SK-N-SH treated with all-trans-retinoic acid at 6 μM for 48 hours (cell line): ENCODE measurements at regions not wholly inside any gene's neighbourhood (a gene's known extent, or its start where the extent isn't known, plus 50 kb on each side); places are given as distances from the start of the nearest gene placed in this dataset.

ENCODE experiments used
- ATAC-seq: fragments of 200-7000 bp; cut with Tn5 transposase; 3 replicates; pipeline ENCODE4 v1.9.1; 2020; ENCODE audit warnings: mild to moderate bottlenecking, moderate library complexity
- ARNTL ChIP-seq: fragments of 450-650 bp; formaldehyde crosslinking; IDR thresholded peaks from 2 replicates; pipeline ENCODE4 v1.5.0; 2020; ENCODE audit warnings: low read depth, mild to moderate bottlenecking, moderate library complexity, borderline replicate concordance
- BACH2 ChIP-seq: fragments of 250-450 bp; sonication (Bioruptor Pico); IDR thresholded peaks from 2 replicates; pipeline ENCODE4 v1.9.0; 2021; ENCODE audit warnings: mild to moderate bottlenecking, borderline replicate concordance
- CSDC2 ChIP-seq: fragments of 250-450 bp; sonication (Bioruptor Pico); IDR thresholded peaks from 2 replicates; pipeline ENCODE4 v1.5.0; 2020; ENCODE audit warnings: mild to moderate bottlenecking, moderate library complexity
- ESRRG ChIP-seq: fragments of 250-450 bp; sonication (Bioruptor Pico); IDR thresholded peaks from 2 replicates; pipeline ENCODE4 v1.6.1; 2021; ENCODE audit warnings: mild to moderate bottlenecking
- GLIS3 ChIP-seq: fragments of 250-450 bp; sonication (Bioruptor Pico); IDR thresholded peaks from 2 replicates; pipeline ENCODE4 v1.5.0; 2020; ENCODE audit warnings: mild to moderate bottlenecking, moderate library complexity
- ISL1 ChIP-seq: fragments of 250-450 bp; sonication (Bioruptor Pico); IDR thresholded peaks from 2 replicates; pipeline ENCODE4 v2.1.2; 2022; ENCODE audit warnings: mild to moderate bottlenecking, moderate library complexity
- OSR1 ChIP-seq: fragments of 250-450 bp; sonication (Bioruptor Pico); IDR thresholded peaks from 2 replicates; pipeline ENCODE4 v1.8.0; 2022; ENCODE audit warnings: moderate library complexity, mild to moderate bottlenecking, inconsistent platforms
- PPARA ChIP-seq: fragments of 250-450 bp; sonication (Bioruptor Pico); IDR thresholded peaks from 2 replicates; pipeline ENCODE4 v1.5.0; 2020; ENCODE audit warnings: mild to moderate bottlenecking, borderline replicate concordance
- RARB ChIP-seq: fragments of 250-450 bp; sonication (Bioruptor Pico); IDR thresholded peaks from 2 replicates; pipeline ENCODE4 v1.8.0; 2021; ENCODE audit warnings: mild to moderate bottlenecking, moderate library complexity
- SNAI2 ChIP-seq: fragments of 250-450 bp; sonication (Bioruptor Pico); IDR thresholded peaks from 2 replicates; pipeline ENCODE4 v1.5.0; 2020; ENCODE audit warnings: mild to moderate bottlenecking, moderate library complexity
- TCF4 ChIP-seq: fragments of 250-450 bp; sonication (Bioruptor Pico); IDR thresholded peaks from 2 replicates; pipeline ENCODE4 v1.8.0; 2021; ENCODE audit warnings: mild to moderate bottlenecking, moderate library complexity, borderline replicate concordance
- TOX ChIP-seq: fragments of 250-450 bp; sonication (Bioruptor Pico); IDR thresholded peaks from 2 replicates; pipeline ENCODE4 v1.8.0; 2021; ENCODE audit warnings: mild to moderate bottlenecking, moderate library complexity, borderline replicate concordance
- ZC3H10 ChIP-seq: fragments of 250-450 bp; sonication (Bioruptor Pico); IDR thresholded peaks from 2 replicates; pipeline ENCODE4 v1.5.1; 2021; ENCODE audit warnings: mild to moderate bottlenecking, moderate library complexity
- ZFP3 ChIP-seq: fragments of 250-450 bp; sonication (Bioruptor Pico); IDR thresholded peaks from 2 replicates; pipeline ENCODE4 v1.5.0; 2020; ENCODE audit warnings: mild to moderate bottlenecking, moderate library complexity
- ZFP30 ChIP-seq: fragments of 450-650 bp; formaldehyde crosslinking; IDR thresholded peaks from 2 replicates; pipeline ENCODE4 v1.5.0; 2022; ENCODE audit warnings: mild to moderate bottlenecking, moderate library complexity
- ZNF565 ChIP-seq: fragments of 450-650 bp; formaldehyde crosslinking; conservative IDR thresholded peaks from 2 replicates; pipeline ENCODE4 v1.5.0; 2020; ENCODE audit warnings: low read depth, mild to moderate bottlenecking, moderate library complexity
- ZNF70 ChIP-seq: fragments of 450-650 bp; formaldehyde crosslinking; IDR thresholded peaks from 2 replicates; pipeline ENCODE4 v1.5.0; 2020; ENCODE audit warnings: mild to moderate bottlenecking, moderate library complexity
- ZNF8 ChIP-seq: fragments of 450-650 bp; formaldehyde crosslinking; IDR thresholded peaks from 2 replicates; pipeline ENCODE4 v1.5.0; 2020; ENCODE audit warnings: mild to moderate bottlenecking, moderate library complexity
- TF ChIP-seq, protein P1 (sequence below): fragments of 250-450 bp; sonication (Bioruptor Pico); IDR thresholded peaks from 2 replicates; pipeline ENCODE4 v1.5.0; 2020; ENCODE audit warnings: mild to moderate bottlenecking, moderate library complexity
- TF ChIP-seq, protein P2 (sequence below): fragments of 250-450 bp; sonication (Bioruptor Pico); IDR thresholded peaks from 2 replicates; pipeline ENCODE4 v1.5.1; 2020; ENCODE audit warnings: low read depth, mild to moderate bottlenecking, moderate library complexity
- TF ChIP-seq, protein P3 (sequence below): fragments of 250-450 bp; sonication (Bioruptor Pico); IDR thresholded peaks from 2 replicates; pipeline ENCODE4 v1.5.1; 2021; ENCODE audit warnings: mild to moderate bottlenecking, moderate library complexity
- TF ChIP-seq, protein P4 (sequence below): fragments of 250-450 bp; sonication (Bioruptor Pico); IDR thresholded peaks from 2 replicates; pipeline ENCODE4 v1.8.0; 2020; ENCODE audit warnings: mild to moderate bottlenecking, moderate library complexity, borderline replicate concordance
- TF ChIP-seq, protein P5 (sequence below): fragments of 250-450 bp; sonication (Bioruptor Pico); IDR thresholded peaks from 2 replicates; pipeline ENCODE4 v1.8.0; 2021; ENCODE audit warnings: low read depth, mild to moderate bottlenecking, moderate library complexity, borderline replicate concordance

DNA sequence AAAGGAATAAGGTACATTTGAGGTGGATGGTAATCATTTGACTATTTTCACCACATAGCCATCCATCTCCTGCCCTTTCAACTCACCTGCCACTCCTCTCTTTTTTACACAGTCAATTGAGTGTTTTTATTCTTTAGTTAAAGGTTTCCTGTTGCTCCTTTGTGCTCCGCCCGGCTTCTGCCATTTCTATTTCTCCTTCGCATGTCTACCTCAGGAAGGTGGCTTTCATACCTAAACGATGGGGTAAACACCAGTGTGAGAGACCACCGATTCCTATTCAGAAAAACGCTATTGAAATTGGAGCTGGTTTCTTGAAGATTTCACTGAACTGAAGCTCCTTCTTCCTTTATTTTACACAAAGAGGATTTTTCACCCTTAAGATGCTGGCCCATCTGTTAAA lies 1628.0 kb upstream of the PIK3C3 start:
- TF ChIP-seq CSDC2 (no peak), ZNF70 (no peak), ZNF8 (CRISPR knock-in tag) (no peak), TCF4 (CRISPR knock-in tag) (no peak), TOX (CRISPR knock-in tag) (no peak)
- no peak for ATAC-seq

DNA sequence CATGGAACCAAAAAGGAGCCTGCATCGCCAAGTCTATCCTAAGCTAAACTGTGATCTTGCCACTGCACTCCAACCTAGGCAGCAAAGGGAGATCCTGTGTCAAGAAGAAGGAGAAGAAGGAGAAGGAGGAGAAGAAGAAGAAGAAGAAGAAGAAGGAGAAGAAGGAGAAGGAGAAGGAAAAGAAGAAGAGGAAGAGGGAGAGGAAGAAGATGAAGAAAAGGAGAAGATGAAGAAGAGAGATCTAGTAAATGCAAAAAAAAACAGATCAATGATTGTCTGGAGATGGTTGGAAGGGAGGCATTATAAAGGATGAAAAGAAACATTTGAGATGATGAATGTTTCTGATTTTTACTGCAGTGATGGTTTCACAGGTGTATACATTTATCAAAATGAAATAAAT lies 1629.0 kb upstream of the PIK3C3 start:
- no peak for ATAC-seq
- no peak for TF ChIP-seq TOX (CRISPR knock-in tag)
- TF ChIP-seq, protein P1, sequence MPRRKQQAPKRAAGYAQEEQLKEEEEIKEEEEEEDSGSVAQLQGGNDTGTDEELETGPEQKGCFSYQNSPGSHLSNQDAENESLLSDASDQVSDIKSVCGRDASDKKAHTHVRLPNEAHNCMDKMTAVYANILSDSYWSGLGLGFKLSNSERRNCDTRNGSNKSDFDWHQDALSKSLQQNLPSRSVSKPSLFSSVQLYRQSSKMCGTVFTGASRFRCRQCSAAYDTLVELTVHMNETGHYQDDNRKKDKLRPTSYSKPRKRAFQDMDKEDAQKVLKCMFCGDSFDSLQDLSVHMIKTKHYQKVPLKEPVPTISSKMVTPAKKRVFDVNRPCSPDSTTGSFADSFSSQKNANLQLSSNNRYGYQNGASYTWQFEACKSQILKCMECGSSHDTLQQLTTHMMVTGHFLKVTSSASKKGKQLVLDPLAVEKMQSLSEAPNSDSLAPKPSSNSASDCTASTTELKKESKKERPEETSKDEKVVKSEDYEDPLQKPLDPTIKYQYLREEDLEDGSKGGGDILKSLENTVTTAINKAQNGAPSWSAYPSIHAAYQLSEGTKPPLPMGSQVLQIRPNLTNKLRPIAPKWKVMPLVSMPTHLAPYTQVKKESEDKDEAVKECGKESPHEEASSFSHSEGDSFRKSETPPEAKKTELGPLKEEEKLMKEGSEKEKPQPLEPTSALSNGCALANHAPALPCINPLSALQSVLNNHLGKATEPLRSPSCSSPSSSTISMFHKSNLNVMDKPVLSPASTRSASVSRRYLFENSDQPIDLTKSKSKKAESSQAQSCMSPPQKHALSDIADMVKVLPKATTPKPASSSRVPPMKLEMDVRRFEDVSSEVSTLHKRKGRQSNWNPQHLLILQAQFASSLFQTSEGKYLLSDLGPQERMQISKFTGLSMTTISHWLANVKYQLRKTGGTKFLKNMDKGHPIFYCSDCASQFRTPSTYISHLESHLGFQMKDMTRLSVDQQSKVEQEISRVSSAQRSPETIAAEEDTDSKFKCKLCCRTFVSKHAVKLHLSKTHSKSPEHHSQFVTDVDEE = no peak
- TF ChIP-seq RARB (CRISPR knock-in tag) = no peak
- no peak for TF ChIP-seq ZC3H10 (CRISPR knock-in tag)
- no peak for TF ChIP-seq OSR1 (CRISPR knock-in tag)
- no peak for TF ChIP-seq GLIS3 (CRISPR knock-in tag)
- no peak for TF ChIP-seq ZNF565
- no peak for TF ChIP-seq CSDC2
- TF ChIP-seq, protein P2, sequence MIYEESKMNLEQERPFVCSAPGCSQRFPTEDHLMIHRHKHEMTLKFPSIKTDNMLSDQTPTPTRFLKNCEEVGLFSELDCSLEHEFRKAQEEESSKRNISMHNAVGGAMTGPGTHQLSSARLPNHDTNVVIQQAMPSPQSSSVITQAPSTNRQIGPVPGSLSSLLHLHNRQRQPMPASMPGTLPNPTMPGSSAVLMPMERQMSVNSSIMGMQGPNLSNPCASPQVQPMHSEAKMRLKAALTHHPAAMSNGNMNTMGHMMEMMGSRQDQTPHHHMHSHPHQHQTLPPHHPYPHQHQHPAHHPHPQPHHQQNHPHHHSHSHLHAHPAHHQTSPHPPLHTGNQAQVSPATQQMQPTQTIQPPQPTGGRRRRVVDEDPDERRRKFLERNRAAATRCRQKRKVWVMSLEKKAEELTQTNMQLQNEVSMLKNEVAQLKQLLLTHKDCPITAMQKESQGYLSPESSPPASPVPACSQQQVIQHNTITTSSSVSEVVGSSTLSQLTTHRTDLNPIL (CRISPR knock-in tag) = no peak
- no peak for TF ChIP-seq ZNF70
- no peak for TF ChIP-seq TCF4 (CRISPR knock-in tag)
- TF ChIP-seq, protein P3, sequence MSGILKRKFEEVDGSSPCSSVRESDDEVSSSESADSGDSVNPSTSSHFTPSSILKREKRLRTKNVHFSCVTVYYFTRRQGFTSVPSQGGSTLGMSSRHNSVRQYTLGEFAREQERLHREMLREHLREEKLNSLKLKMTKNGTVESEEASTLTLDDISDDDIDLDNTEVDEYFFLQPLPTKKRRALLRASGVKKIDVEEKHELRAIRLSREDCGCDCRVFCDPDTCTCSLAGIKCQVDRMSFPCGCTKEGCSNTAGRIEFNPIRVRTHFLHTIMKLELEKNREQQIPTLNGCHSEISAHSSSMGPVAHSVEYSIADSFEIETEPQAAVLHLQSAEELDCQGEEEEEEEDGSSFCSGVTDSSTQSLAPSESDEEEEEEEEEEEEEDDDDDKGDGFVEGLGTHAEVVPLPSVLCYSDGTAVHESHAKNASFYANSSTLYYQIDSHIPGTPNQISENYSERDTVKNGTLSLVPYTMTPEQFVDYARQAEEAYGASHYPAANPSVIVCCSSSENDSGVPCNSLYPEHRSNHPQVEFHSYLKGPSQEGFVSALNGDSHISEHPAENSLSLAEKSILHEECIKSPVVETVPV (CRISPR knock-in tag) = no peak
- TF ChIP-seq, protein P4, sequence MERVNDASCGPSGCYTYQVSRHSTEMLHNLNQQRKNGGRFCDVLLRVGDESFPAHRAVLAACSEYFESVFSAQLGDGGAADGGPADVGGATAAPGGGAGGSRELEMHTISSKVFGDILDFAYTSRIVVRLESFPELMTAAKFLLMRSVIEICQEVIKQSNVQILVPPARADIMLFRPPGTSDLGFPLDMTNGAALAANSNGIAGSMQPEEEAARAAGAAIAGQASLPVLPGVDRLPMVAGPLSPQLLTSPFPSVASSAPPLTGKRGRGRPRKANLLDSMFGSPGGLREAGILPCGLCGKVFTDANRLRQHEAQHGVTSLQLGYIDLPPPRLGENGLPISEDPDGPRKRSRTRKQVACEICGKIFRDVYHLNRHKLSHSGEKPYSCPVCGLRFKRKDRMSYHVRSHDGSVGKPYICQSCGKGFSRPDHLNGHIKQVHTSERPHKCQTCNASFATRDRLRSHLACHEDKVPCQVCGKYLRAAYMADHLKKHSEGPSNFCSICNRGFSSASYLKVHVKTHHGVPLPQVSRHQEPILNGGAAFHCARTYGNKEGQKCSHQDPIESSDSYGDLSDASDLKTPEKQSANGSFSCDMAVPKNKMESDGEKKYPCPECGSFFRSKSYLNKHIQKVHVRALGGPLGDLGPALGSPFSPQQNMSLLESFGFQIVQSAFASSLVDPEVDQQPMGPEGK (CRISPR knock-in tag) = no peak
- TF ChIP-seq PPARA (CRISPR knock-in tag) = no peak
- TF ChIP-seq, protein P5, sequence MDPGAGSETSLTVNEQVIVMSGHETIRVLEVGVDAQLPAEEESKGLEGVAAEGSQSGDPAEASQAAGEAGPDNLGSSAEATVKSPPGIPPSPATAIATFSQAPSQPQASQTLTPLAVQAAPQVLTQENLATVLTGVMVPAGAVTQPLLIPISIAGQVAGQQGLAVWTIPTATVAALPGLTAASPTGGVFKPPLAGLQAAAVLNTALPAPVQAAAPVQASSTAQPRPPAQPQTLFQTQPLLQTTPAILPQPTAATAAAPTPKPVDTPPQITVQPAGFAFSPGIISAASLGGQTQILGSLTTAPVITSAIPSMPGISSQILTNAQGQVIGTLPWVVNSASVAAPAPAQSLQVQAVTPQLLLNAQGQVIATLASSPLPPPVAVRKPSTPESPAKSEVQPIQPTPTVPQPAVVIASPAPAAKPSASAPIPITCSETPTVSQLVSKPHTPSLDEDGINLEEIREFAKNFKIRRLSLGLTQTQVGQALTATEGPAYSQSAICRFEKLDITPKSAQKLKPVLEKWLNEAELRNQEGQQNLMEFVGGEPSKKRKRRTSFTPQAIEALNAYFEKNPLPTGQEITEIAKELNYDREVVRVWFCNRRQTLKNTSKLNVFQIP = no peak
- no peak for TF ChIP-seq BACH2 (CRISPR knock-in tag)
- TF ChIP-seq ZNF8 (CRISPR knock-in tag) = no peak
- no peak for TF ChIP-seq ISL1 (CRISPR knock-in tag)
- no peak for TF ChIP-seq ARNTL (CRISPR knock-in tag)

DNA sequence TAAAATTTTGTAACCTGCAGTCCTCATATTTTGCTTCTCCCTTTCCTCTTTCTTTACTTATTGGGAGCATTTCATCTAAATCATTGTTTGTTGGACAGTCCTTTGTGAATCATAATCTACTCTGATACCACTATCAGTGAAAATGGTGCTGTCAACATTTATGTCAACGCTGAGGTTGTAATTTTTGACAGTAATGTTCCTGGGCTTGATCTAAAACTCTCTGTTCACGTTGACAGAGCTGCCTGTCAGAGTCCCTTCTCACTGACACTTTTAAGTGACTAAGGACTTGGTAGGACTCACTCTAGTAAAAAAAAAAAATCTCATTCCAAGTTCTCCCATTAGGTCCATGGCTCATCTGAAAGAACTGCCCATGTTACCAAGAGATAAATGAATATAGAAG lies 1640.8 kb upstream of the PIK3C3 start:
- ATAC-seq = no peak
- TF ChIP-seq TCF4 (CRISPR knock-in tag) (no peak), BACH2 (CRISPR knock-in tag) (no peak), TOX (CRISPR knock-in tag) (no peak), ZFP3 (no peak), RARB (CRISPR knock-in tag) (no peak), ARNTL (CRISPR knock-in tag) (no peak), ESRRG (CRISPR knock-in tag) (no peak), ISL1 (CRISPR knock-in tag) (no peak), GLIS3 (CRISPR knock-in tag) (no peak), ZNF70 (no peak), ZFP30 (CRISPR knock-in tag) (no peak), SNAI2 (CRISPR knock-in tag) (no peak), CSDC2 (no peak), ZC3H10 (CRISPR knock-in tag) (no peak), ZNF8 (CRISPR knock-in tag) (no peak), ZNF565 (no peak)
- TF ChIP-seq, protein P3 (CRISPR knock-in tag) = no peak
- TF ChIP-seq, protein P4 (CRISPR knock-in tag) = no peak
- TF ChIP-seq, protein P5 = no peak
